ENCODE measurements at regions not wholly inside any gene's neighbourhood (a gene's known extent, or its start where the extent isn't known, plus 50 kb on each side); places are given as distances from the start of the nearest gene placed in this dataset.
"Not testable (repeated sequence)": the region's sequence is repeated elsewhere in the genome, so short reads cannot be mapped to it uniquely, and the experiment has no call there.

DNA sequence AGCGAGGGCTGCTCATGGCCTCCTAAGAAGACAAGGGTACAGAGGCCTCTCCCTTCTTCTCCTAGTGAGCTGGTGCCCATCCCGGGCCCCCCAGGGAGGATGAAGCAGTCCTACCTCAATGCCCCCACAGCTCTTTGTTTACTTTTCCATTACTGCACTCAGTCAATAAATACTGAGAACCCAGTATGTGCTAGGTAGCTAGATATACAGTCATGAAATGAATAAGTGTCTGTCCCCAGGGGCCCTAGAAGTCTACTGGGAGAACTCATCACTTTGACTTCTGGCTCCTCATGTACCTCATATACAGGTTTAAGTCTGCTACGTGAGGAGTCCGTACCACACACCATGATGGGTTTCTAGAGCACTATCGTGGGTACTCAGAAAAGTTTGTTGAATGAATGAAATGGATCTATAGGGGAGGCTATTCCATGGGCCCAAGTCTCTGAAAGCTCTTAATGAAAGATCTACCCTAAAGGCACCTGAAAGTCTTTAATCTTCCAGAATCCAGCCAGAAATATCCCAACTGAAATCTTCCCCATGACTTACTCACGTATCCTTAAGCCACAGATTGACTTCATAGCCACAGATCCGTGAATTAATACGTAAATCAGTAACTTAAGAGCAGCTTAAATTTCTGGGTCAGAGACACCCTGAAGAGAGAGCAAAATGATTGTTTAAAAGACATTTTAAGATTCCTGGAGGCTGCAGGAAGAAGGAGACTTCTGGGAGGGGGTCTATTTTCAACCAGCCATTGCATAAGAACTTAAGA, 51.6 kb upstream of the POMP start:
- Histone ChIP-seq H3K9me3 (no peaks in the 10 kb centered on the region), H3K27me3 (no peaks in the 10 kb centered on the region), H3K4me1 (peaks cover 0 to 4% (median 0%) of the 10 kb centered on the region in 4 donors), H3K36me3 (no peaks in the 10 kb centered on the region), H3K27ac (no peak overlapping the region), H3K4me3 (no peak overlapping the region)
- DNase-seq: no peak
- TF ChIP-seq, protein P1, sequence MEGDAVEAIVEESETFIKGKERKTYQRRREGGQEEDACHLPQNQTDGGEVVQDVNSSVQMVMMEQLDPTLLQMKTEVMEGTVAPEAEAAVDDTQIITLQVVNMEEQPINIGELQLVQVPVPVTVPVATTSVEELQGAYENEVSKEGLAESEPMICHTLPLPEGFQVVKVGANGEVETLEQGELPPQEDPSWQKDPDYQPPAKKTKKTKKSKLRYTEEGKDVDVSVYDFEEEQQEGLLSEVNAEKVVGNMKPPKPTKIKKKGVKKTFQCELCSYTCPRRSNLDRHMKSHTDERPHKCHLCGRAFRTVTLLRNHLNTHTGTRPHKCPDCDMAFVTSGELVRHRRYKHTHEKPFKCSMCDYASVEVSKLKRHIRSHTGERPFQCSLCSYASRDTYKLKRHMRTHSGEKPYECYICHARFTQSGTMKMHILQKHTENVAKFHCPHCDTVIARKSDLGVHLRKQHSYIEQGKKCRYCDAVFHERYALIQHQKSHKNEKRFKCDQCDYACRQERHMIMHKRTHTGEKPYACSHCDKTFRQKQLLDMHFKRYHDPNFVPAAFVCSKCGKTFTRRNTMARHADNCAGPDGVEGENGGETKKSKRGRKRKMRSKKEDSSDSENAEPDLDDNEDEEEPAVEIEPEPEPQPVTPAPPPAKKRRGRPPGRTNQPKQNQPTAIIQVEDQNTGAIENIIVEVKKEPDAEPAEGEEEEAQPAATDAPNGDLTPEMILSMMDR (IDR thresholded peaks at IDR 0.05): no peak
- TF ChIP-seq EP300 (IDR thresholded peaks at IDR 0.05): no peak
- TF ChIP-seq POLR2AphosphoS5 (IDR thresholded peaks at IDR 0.05): no peak
- no peak for TF ChIP-seq POLR2A (IDR thresholded peaks at IDR 0.05)
- WGBS, 2 donors: 95 to 96% methylated on average over 8 of the region's 8 CpGs
- ATAC-seq (ENCODE audit: low FRiP score in 2 of 2): peak in 1 of 2 donors; percentile 30

DNA sequence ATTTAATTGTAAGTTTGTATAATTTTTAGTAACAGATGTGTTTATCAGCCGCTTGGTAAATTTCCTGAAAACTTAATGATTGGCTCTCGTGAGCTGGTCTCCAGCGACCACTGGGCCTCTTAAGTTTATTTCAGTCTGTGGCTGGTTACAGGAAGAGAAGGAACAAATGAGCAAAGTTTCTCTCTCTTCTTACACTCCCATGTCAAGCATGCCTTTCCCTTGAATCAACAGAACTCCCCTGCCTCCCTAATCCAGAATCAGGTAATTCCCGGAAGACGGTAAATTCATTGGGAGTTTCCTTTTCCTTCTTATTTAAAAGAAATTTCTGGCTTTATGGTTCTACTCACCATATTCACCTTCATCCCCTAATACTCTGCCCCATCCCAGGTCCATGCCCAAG, 52.5 kb upstream of the POMP start:
- H3K4me3 ChIP-seq: no peak overlapping the region
- WGBS, 2 donors: 89 to 92% methylated on average over 5 of the region's 5 CpGs
- TF ChIP-seq POLR2AphosphoS5 (IDR thresholded peaks at IDR 0.05): no peak
- TF ChIP-seq, protein P1 (IDR thresholded peaks at IDR 0.05): no peak
- TF ChIP-seq POLR2A (IDR thresholded peaks at IDR 0.05): no peak
- TF ChIP-seq EP300 (IDR thresholded peaks at IDR 0.05): no peak
- peaks cover 0 to 4% (median 0%) of the 10 kb centered on the region in 4 donors for H3K4me1 ChIP-seq
- H3K36me3 ChIP-seq: no peaks in the 10 kb centered on the region
- no peak overlapping the region for H3K27ac ChIP-seq
- H3K9me3 ChIP-seq: no peaks in the 10 kb centered on the region
- no peak for ATAC-seq (ENCODE audit: low FRiP score in 2 of 2)
- H3K27me3 ChIP-seq: no peaks in the 10 kb centered on the region
- DNase-seq: no peak

DNA sequence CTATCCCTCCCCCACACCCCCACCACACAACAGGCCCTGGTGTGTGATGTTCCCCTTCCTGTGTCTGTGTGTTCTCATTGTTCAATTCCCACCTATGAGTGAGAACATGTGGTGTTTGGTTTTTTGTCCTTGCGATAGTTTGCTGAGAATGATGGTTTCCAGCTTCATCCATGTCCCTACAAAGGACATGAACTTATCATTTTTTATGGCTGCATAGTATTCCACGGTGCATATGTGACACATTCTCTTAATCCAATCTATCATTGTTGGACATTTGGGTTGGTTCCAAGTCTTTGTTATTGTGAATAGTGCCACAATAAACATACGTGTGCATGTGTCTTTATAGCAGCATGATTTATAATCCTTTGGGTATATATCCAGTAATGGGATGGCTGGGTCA, 53.8 kb upstream of the POMP start:
- not testable (repeated sequence) for H3K4me3 ChIP-seq; H3K27ac ChIP-seq; H3K27me3 ChIP-seq; ATAC-seq (ENCODE audit: low FRiP score in 2 of 2); H3K9me3 ChIP-seq; DNase-seq; H3K36me3 ChIP-seq; H3K4me1 ChIP-seq
- 83 to 89% methylated on average over 3 of the region's 3 CpGs for WGBS, 2 donors

DNA sequence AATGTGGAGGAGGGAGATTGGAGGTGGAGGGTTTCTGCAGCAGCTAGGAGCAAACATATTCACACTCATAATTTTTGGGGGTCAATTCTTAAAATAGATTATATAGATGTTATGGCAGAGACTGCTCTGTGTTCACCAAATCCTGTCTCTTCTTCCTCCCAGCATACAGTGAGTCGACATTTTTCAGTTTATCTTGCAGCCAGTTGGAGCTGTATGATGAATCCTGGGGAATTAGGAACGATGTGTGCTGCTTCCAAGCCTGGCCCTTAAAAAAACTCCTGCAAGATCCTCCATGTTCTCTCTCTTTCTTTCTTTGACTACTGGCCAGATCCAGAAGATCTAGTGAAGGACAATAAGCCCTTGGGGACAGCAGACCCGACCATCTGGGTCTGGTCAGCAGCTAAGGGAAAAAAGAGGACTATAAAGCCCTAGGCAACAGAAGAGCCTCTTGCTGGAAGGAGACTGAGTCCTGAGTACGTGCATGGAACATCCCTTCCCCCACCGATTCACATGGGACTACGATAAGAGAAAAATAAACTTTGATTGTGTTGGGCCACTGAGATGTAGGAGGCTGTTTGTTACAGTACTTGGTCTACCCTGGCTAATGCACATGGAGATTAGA, 55.8 kb upstream of the POMP start:
- WGBS, 2 donors: 70 to 72% methylated on average over 6 of the region's 6 CpGs
- ATAC-seq (ENCODE audit: low FRiP score in 2 of 2) (no peak), DNase-seq (no peak)
- Histone ChIP-seq H3K4me3 (no peak overlapping the region), H3K36me3 (no peaks in the 10 kb centered on the region), H3K9me3 (peaks cover 0 to 4% (median 0%) of the 10 kb centered on the region in 4 donors), H3K4me1 (no peaks in the 10 kb centered on the region), H3K27ac (no peak overlapping the region), H3K27me3 (no peaks in the 10 kb centered on the region)
- no peak for TF ChIP-seq POLR2A (IDR thresholded peaks at IDR 0.05)
- no peak for TF ChIP-seq POLR2AphosphoS5 (IDR thresholded peaks at IDR 0.05)
- TF ChIP-seq, protein P1 (IDR thresholded peaks at IDR 0.05): no peak
- TF ChIP-seq EP300 (IDR thresholded peaks at IDR 0.05): no peak

DNA sequence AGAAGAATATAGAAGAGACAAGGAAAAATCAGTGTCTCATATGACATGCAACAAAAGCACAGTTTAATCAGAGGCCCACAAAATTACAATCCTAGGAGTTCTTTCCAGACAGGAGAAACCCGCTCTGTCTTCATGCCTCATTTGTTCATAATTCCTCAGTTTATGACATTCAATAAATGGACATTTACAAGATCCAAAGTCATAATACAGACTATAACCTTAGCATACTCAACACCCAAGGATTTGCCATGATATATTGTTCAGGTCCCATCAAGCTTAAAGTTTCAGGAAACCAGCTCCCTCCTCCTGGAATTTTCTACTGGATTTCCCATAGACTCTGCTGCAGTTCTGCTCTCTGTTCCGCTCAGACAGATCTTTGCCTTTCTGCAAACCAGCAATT, 56.4 kb upstream of the POMP start:
- ATAC-seq (ENCODE audit: low FRiP score in 2 of 2) (no peak), DNase-seq (no peak)
- H3K9me3 ChIP-seq: peaks cover 0 to 4% (median 0%) of the 10 kb centered on the region in 4 donors
- 92 to 97% methylated on average over 2 of the region's 2 CpGs for WGBS, 2 donors
- no peak overlapping the region for H3K27ac ChIP-seq
- TF ChIP-seq POLR2A (IDR thresholded peaks at IDR 0.05) (no peak), EP300 (IDR thresholded peaks at IDR 0.05) (no peak), POLR2AphosphoS5 (IDR thresholded peaks at IDR 0.05) (no peak)
- TF ChIP-seq, protein P1 (IDR thresholded peaks at IDR 0.05): no peak
- no peaks in the 10 kb centered on the region for H3K27me3 ChIP-seq
- H3K4me1 ChIP-seq: no peaks in the 10 kb centered on the region
- H3K36me3 ChIP-seq: no peaks in the 10 kb centered on the region
- no peak overlapping the region for H3K4me3 ChIP-seq

All from upper lobe of left lung (tissue), 6 donors.